ENCODE measurements at regions not wholly inside any gene's neighbourhood (a gene's known extent, or its start where the extent isn't known, plus 50 kb on each side); places are given as distances from the start of the nearest gene placed in this dataset.

DNA sequence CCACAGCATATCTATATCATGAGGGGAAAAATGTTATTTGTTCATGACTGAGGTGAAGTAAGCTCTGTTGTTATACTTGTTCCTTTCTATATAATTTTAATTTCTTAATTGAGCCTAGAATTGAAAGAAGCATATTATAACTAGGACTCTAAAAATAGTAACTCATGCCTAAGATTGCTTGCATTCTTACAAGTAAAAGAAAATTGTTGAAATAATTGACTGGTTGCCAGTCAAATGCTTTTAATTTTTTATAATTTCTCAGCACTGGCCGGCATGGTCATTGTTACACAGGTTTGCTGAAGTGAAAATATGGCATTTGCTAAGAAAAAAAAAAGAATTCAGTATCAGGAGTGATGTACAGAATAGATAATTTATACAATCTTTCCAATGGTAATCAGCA lies 104.8 kb downstream of the GASK1B start:
- TF ChIP-seq, protein P1, sequence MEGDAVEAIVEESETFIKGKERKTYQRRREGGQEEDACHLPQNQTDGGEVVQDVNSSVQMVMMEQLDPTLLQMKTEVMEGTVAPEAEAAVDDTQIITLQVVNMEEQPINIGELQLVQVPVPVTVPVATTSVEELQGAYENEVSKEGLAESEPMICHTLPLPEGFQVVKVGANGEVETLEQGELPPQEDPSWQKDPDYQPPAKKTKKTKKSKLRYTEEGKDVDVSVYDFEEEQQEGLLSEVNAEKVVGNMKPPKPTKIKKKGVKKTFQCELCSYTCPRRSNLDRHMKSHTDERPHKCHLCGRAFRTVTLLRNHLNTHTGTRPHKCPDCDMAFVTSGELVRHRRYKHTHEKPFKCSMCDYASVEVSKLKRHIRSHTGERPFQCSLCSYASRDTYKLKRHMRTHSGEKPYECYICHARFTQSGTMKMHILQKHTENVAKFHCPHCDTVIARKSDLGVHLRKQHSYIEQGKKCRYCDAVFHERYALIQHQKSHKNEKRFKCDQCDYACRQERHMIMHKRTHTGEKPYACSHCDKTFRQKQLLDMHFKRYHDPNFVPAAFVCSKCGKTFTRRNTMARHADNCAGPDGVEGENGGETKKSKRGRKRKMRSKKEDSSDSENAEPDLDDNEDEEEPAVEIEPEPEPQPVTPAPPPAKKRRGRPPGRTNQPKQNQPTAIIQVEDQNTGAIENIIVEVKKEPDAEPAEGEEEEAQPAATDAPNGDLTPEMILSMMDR (conservative IDR thresholded peaks at IDR 0.05; ENCODE audit: low read depth in 2 of 2): no peak
- TF ChIP-seq JUNB (IDR thresholded peaks at IDR 0.05; ENCODE audit: unreplicated experiment) (no peak), EZH2 (IDR thresholded peaks at IDR 0.05; ENCODE audit: low read depth, unreplicated experiment) (no peak), CREB1 (CRISPR knock-in tag; IDR thresholded peaks at IDR 0.05; ENCODE audit: low read depth) (no peak)
